ENCODE measurements at regions not wholly inside any gene's neighbourhood (a gene's known extent, or its start where the extent isn't known, plus 50 kb on each side); places are given as distances from the start of the nearest gene placed in this dataset.
"Not testable (repeated sequence)": the region's sequence is repeated elsewhere in the genome, so short reads cannot be mapped to it uniquely, and the experiment has no call there.

GRCh38 chr13:50387051-50387581 lies 371.9 kb downstream of the KCNRG start:
- peak; percentile 58 for DNase-seq (ENCODE audit: low spot score)

DNA sequence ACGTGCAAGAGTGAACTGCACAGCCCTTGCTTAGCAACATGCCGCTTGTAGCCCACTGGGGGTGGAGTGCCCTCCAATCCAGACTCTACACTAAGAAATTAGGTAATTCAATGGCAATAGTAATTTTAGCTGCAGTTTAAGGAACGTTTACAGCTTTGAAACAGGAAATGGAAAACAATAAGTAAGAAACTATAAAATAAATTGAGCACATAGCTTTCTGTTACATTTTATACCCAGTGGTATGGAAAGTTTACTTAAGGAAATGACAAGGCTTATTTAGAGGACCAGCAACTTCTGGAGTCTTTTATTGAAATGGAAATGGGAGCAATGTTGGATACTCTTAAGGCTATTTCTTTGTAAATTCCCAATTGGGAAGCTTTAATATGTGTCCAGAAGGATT lies 373.2 kb downstream of the KCNRG start:
- no peak for DNase-seq (ENCODE audit: low spot score)

DNA sequence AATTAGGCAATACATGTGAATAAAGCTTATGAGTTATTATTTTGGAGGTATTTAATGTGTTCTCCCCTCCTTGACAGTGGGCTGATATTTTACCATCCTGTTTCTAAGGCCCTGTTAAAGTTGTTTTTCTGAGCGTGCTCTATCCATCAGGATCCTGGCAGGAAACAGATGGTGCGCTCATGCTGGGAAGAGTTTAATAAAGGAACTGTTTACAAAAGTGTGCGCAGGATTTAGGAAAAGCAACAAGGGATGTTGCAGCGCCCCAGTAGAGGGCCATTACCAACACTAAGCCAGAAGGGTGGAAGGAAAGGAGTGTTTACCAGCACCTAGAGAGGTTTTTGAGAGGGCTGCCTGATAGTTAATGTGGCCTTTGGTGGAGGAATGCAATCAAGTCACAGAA lies 374.5 kb downstream of the KCNRG start:
- DNase-seq (ENCODE audit: low spot score), result no peak

GRCh38 chr13:50390503-50391248 lies 375.4 kb downstream of the KCNRG start:
- DNase-seq (ENCODE audit: low spot score), result no peak

- no peak for DNase-seq (ENCODE audit: low spot score)
These were observed 377.7 kb downstream of the KCNRG start for GRCh38 chr13:50392977-50393376.

DNA sequence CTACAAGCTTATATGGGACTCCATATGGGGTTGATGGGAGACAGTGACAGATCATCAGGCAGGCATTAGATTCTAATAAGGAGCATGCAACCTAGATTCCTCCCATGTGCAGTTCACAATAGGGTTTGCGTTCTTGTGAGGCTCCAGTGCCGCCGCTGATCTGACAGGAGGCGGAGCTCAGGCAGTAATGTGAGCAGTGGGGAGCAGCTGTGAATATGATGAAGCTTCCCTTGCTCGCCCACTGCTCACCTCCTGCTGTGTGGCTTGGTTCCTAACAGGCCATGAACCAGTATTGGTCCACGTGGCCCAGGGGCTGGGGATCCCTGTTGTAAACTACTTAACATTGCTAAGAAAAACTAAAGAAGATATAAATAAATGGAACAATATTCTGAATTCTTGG lies 378.4 kb downstream of the KCNRG start:
- no peak for DNase-seq (ENCODE audit: low spot score)

GRCh38 chr13:50396001-50396400 lies 380.8 kb downstream of the KCNRG start:
- no peak for DNase-seq (ENCODE audit: low spot score)

DNA sequence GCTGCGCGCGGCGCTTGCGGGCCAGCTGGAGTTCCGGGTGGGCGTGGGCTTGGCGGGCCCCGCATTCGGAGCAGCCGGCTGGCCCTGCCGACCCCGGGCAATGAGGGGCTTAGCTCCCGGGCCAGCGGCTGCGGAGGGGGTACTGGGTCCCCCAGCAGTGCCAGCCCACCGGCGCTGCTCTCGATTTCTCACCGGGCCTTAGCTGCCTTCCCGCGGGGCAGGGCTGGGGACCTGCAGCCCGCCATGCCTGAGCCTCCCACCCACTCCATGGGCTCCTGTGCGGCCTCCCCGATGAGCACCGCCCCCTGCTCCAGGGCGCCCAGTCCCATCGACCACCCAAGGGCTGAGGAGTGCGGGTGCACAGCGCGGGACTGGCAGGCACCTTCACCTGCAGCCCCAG lies 381.4 kb downstream of the KCNRG start:
- DNase-seq (ENCODE audit: low spot score), result not testable (repeated sequence)

- no peak for DNase-seq (ENCODE audit: low spot score)
These were observed 384.9 kb downstream of the KCNRG start for GRCh38 chr13:50400035-50400726.

DNA sequence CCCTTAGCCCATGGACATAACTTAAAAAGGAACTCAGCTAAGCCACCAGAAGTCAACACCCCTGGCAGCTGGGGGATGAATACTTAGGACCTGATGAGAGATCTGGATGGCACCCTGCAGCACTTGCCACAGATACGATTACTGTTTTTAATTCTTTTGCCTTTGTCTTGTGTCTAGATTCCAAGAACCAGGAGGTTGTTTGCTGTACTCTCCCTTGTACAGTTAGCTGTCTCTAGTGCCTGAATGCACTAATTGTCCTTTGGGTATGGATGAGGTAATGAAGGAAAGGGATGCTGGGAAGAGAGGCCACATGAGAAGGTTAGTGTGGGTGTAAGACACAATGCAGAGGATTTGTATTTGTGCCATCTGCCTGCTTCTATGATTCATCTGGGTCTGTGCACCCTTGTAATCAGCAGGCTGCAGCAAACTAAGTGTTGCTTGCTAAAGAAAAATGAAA lies 385.8 kb downstream of the KCNRG start:
- no peak for DNase-seq (ENCODE audit: low spot score)

DNA sequence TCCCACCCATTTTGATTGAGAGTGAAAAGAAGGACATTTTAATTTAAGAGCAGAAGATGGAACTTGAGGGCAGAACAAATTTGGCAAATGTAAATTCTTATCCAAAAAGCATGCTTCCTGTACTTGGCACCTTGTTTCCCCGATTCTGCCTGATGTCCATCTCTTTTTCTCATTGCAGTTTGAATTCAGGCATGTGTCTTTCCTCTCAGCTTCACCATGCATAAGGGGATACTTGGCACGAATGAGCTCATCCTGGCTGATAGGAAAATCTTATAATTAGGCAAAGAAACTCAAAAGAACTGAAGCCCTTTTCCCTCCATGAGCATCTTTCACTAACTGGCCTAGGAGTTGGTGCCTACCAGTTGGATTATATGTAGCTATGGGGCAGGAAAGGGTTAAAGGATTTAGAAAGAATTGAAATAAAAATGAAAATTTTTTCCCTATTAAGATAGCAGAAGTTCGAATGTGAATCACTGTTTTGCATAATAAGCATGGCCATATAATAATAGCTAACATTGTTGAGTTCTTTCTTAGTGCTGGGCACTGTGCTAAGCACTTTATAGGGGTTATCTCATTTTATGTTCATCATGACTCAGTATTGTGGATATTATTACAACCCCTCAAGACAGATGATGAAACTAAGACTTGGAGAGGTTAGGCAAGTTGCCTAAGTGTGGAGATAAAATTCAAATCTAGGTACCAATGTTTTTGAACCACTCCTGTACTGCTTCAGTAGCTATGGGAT lies 386.6 kb downstream of the KCNRG start:
- no peak for DNase-seq (ENCODE audit: low spot score)

GRCh38 chr13:50403311-50403710 lies 388.1 kb downstream of the KCNRG start:
- no peak for DNase-seq (ENCODE audit: low spot score)

DNA sequence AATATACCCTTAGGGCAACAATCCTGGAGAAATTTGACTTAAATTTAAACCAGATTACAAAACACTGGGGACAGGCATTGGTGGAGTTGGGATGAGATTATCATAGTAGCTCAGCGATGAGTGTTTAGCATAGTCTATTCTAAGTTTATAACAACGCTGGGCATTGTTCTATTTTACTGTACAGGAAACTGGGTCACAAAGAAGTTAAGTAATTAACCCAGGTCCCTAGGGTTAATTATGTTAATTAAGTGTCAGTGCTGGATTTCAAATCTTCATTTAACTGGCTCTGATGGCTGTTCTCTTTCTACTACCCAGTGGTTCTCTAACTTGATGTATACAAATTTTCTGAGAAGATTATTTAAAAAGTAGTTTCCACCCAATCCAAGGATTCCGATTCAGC lies 388.9 kb downstream of the KCNRG start:
- DNase-seq (ENCODE audit: low spot score), result no peak

DNA sequence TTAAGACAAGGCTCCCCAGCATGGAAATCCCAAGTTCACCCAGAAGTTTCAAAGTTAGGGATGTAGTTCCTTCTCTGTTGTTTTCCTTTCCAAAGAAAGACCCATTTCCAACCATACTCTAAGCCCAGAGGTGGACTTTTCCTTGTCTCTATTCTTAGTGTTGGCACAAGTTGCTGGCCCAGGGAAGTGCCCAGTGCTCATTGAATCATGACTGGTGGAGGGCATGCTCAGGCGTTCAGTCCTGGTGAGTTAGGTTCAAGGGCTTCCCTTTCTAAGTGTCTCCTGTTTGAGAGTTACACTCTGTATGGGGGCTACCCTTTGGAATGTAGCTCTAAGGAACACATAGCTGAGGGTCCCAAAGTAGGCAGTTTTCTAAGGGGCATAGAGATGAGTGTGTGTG lies 389.5 kb downstream of the KCNRG start:
- DNase-seq (ENCODE audit: low spot score), result no peak

DNA sequence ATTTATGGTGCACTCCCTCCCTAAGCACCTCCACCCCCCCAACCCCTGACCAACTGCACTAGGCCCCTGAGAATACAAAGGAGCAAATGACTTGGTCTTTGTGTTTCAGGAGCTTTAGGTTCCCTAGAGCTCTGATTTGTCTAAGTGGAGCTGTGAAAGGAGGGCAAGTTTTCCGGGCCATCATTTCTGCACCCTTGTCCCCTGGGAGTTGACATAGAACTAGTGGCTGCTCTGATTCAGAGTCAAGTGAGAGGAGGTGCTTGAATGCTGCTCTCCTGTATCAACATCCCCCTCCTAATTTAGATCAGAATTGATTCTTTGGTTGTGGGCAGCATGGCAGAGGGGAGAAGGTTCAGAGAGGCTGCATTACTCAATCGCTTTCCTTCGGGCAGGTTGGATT lies 391.6 kb downstream of the KCNRG start:
- DNase-seq (ENCODE audit: low spot score), result no peak

GRCh38 chr13:50408068-50408467 lies 392.8 kb downstream of the KCNRG start:
- no peak for DNase-seq (ENCODE audit: low spot score)

- DNase-seq (ENCODE audit: low spot score), result no peak
These were observed 394.0 kb downstream of the KCNRG start for GRCh38 chr13:50409220-50409619.

- no peak for DNase-seq (ENCODE audit: low spot score)
These were observed 395.9 kb downstream of the KCNRG start for GRCh38 chr13:50410921-50411746.

DNA sequence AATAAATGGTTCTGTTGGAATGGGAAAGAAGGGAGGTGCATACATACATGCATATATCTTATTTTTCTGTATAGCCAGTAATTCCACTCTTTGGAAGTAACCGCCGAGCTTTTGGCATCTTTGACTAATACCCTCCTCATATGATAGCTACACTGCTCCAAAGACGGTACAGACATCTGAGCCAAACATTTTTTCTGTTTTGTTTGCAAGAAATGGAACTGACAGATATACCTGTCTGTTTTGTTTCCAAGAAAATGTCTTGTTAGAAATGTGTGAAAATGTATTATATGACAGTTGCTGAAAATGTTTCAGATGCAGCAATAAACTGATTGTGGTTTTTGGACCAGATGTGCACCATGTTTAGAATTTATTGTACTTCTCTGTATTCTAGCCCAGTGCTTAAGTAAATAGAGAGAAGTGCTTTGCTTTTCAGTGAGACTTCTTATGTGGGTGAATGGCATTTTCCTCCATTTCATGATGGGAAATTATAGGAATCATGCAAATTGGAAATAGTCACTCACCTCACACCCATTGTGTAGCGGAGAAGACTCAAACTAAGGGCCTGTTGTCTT lies 396.9 kb downstream of the KCNRG start:
- no peak for DNase-seq (ENCODE audit: low spot score)

- no peak for DNase-seq (ENCODE audit: low spot score)
These were observed 399.4 kb downstream of the KCNRG start for GRCh38 chr13:50414640-50415039.

GRCh38 chr13:50415428-50415827 lies 400.2 kb downstream of the KCNRG start:
- DNase-seq (ENCODE audit: low spot score), result no peak

Measured in germinal center (tissue), 1 donor.